LNCaP clone FGC (cell line): ENCODE measurements at regions not wholly inside any gene's neighbourhood (a gene's known extent, or its start where the extent isn't known, plus 50 kb on each side); places are given as distances from the start of the nearest gene placed in this dataset.

ENCODE experiments used
- DNase-seq: peaks from one replicate; pipeline ENCODE4 v3.0.0-alpha.2; 2011; ENCODE audit warnings: low read depth
- H3K4me3 ChIP-seq: 2 replicates; pipeline ENCODE4 v1.5.1; 2011; ENCODE audit warnings: mild to moderate bottlenecking, low read depth, low read length, control low read depth
- CTCF ChIP-seq: IDR thresholded peaks from 2 replicates; pipeline ENCODE4 v1.5.1; 2012; ENCODE audit warnings: mild to moderate bottlenecking; ENCODE audit not compliant: control insufficient read depth, insufficient read depth; ENCODE audit errors: extremely low read depth

DNA sequence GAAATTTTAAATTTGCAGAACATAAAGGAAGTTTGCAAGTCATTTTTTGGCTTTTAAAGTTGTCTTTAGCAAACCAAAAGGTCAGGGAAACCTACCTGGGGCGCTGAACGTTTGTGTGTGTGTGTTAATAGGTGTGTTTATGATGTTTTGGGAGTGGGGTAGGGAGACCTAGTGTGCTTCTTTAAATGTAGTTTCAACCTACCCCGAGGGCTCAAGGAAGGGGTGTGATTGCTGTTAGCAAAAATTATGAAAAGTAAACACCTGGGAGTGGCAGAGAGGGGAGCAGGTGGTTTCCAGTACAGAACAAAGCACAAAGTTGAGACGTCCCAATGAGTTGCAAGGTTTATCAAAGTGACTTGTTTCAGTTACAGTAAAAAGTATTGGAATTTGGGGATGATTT is 58.7 kb upstream of the WDR26 start:
- no peak overlapping the region for H3K4me3 ChIP-seq
- TF ChIP-seq CTCF = no peak
- DNase-seq = no peak

DNA sequence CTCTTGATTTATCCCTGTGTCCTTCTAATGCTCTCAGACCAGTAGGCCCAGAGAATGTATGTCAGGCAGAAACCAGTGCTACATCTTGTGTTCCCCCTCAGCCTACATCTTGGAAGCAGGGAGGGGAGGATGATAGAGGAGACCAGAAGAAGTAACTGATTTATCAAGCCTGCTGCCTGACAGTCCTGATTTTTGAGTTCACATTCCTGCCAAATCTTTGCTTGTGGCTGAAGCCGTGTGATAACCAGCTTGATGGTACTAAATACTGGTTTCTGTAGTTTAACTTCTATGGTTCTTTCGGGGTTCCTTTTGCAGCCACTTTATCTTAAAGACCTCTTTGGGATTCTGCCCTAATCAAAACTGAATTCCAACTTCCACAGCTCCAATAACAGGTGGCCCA is 59.7 kb upstream of the WDR26 start:
- TF ChIP-seq CTCF = no peak
- H3K4me3 ChIP-seq = no peak overlapping the region
- DNase-seq = no peak

- no peak for TF ChIP-seq CTCF
- no peak overlapping the region for H3K4me3 ChIP-seq
- no peak for DNase-seq
Observed at GRCh38 chr1:224495866-224496265, 61.3 kb upstream of the WDR26 start.

- TF ChIP-seq CTCF = no peak
Observed at GRCh38 chr1:224496826-224497225, 62.2 kb upstream of the WDR26 start.

DNA sequence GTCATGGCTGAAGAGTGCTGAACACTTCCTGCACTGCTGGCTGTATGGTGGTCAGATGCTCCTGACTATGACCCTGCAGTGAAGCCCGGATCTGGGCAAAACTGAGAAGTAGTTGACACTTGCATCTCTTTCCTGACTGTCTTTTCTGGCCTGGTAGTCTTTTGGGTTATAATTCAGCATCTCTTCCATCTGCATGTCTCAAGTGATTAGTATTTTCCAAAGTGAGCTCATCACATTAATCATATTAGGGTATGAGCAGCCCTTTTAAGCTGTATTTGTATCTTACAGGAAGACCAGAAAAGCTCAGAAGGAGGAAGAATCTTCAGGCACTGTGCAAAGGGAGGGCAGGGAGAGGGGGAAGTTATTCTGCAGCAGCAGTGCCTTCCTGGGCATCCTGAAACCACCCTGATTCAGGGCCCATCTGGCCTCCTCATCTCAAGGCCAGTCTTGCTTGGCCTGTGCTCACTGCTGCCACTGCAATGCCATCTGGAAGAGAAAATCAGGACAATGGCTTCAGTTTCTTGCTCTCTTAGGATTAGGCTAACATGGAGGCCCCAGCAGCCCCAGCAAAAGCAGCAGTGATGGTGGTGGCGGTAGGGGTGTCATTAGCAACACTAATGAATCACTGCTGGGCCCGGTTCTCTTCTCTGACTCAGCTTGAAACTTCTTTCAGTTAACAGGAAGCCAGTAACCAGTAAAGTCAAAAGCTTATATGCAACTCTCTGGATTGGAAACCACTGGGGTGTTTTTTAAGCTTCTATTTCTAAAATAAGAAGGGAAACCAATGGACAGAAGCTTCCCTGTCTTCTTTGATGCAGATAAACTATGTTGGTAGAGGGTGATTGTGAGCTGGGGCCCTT is 63.3 kb upstream of the WDR26 start:
- no peak overlapping the region for H3K4me3 ChIP-seq
- TF ChIP-seq CTCF = no peak
- DNase-seq = no peak

More at GRCh38 chr1:224496826-224497225, 62.2 kb upstream of the WDR26 start:
- H3K4me3 ChIP-seq = no peak overlapping the region
- no peak for DNase-seq

DNA sequence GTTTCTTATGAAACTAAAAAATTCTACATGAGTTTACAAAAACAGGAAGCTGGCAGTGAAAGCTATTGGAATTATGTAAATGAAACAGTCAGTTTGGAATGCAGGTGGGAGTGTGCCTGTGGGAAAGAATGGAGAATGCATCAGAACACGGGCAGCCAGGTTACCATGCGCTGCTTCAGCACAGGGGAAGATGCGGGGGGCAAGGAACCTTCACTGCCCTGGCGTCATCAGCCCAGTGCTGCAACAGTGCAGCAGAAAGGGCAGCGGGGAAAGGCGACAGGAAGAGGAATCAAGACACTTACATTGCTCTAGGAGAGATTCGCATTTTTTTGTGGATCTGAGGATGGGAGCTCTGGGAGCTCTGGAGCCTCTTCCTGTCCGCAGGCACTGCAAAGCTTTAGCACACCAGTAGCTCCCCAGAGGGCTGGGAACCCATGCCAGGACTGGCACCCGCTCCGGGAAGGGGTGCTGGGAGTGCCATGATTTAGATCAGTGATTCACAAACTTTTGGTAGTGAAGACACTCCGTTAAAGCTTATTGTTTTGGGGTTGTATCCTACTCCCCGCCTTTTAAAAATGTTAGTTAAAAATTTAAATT is 64.1 kb upstream of the WDR26 start:
- DNase-seq = no peak
- no peak for TF ChIP-seq CTCF
- no peak overlapping the region for H3K4me3 ChIP-seq

GRCh38 chr1:224499204-224499603 is 64.6 kb upstream of the WDR26 start:
- no peak for DNase-seq
- H3K4me3 ChIP-seq = no peak overlapping the region
- TF ChIP-seq CTCF = no peak
